K562 (cell line): ENCODE measurements at regions not wholly inside any gene's neighbourhood (a gene's known extent, or its start where the extent isn't known, plus 50 kb on each side); places are given as distances from the start of the nearest gene placed in this dataset.

Experiments used
- CBFB ChIP-seq: sonication (generic); formaldehyde crosslinking; IDR thresholded peaks from 2 replicates; pipeline ENCODE4 v1.4.0; 2020; ENCODE audit warnings: mild to moderate bottlenecking, missing genetic modification reagents
- CEBPG ChIP-seq, 3 experiments: fragments of 200-800 bp in 1 of 3; sonication (Bioruptor generic) in 1 of 3; sonication (generic) in 1 of 3; formaldehyde crosslinking in 1 of 3; IDR thresholded peaks in 2 of 3; conservative IDR thresholded peaks in 1 of 3; 2 replicates each; pipeline versions ENCODE4 v1.6.1 to v1.8.0; 2016 to 2022; ENCODE audit warnings: missing compliant biosample characterization in 2 of 3, missing genetic modification characterization in 2 of 3, mild to moderate bottlenecking in 1 of 3, missing genetic modification reagents in 1 of 3
- ELF2 ChIP-seq: fragments of 250-450 bp; sonication (Bioruptor Pico); IDR thresholded peaks from 2 replicates; pipeline ENCODE4 v1.5.0; 2021; ENCODE audit warnings: mild to moderate bottlenecking
- ERF ChIP-seq: fragments of 450-650 bp; formaldehyde crosslinking; IDR thresholded peaks from 2 replicates; pipeline ENCODE4 v1.4.0; 2020; ENCODE audit warnings: mild to moderate bottlenecking, mixed read lengths
- FOSL1 ChIP-seq: fragments of 200-800 bp; sonication (Bioruptor generic); conservative IDR thresholded peaks from 2 replicates; pipeline ENCODE4 v1.6.1; 2016; ENCODE audit warnings: missing genetic modification characterization, missing compliant biosample characterization
- JUND ChIP-seq, 2 experiments: IDR thresholded peaks; 2 replicates in 1 of 2; 3 replicates in 1 of 2; pipeline ENCODE4 v1.6.1; 2011; ENCODE audit warnings: borderline replicate concordance in 2 of 2, low read depth in 2 of 2, low read length in 2 of 2, improper control_type of control experiment in 1 of 2, missing biosample characterization in 1 of 2, missing genetic modification characterization in 1 of 2, missing genetic modification reagents in 1 of 2
- KLF10 ChIP-seq: fragments of 250-450 bp; sonication (Bioruptor Pico); IDR thresholded peaks from 2 replicates; pipeline ENCODE4 v1.6.1; 2021; ENCODE audit warnings: matching md5 sums
- MAFF ChIP-seq: IDR thresholded peaks from 2 replicates; pipeline ENCODE4 v1.6.1; 2012; ENCODE audit warnings: low read length, improper control_type of control experiment
- MCM3 ChIP-seq: fragments of 450-650 bp; IDR thresholded peaks from 2 replicates; pipeline ENCODE4 v1.6.1; 2016
- MEF2D ChIP-seq: conservative IDR thresholded peaks from 2 replicates; pipeline ENCODE4 v1.6.1; 2016; ENCODE audit warnings: low read depth, missing genetic modification characterization, missing compliant biosample characterization
- SNIP1 ChIP-seq: fragments of 450-650 bp; IDR thresholded peaks from 2 replicates; pipeline ENCODE4 v1.7.1; 2017; ENCODE audit warnings: low read depth, mild to moderate bottlenecking
- TAF9B ChIP-seq: fragments of 450-650 bp; IDR thresholded peaks from 2 replicates; pipeline ENCODE4 v1.6.1; 2018; ENCODE audit warnings: mild to moderate bottlenecking; ENCODE audit not compliant: partially characterized antibody
- TCF7L2 ChIP-seq: fragments of 150-350 bp; IDR thresholded peaks from 2 replicates; pipeline ENCODE4 v1.6.1; 2016; ENCODE audit warnings: low read depth, mild to moderate bottlenecking, low read length, moderate library complexity
- ZNF121 ChIP-seq: sonication (generic); formaldehyde crosslinking; conservative IDR thresholded peaks from 2 replicates; pipeline ENCODE4 v1.8.0; 2022; ENCODE audit warnings: missing genetic modification reagents
- ZNF184 ChIP-seq: sonication (generic); formaldehyde crosslinking; IDR thresholded peaks from 2 replicates; pipeline ENCODE4 v1.5.0; 2020; ENCODE audit warnings: missing genetic modification reagents
- TF ChIP-seq, protein P1 (sequence below): IDR thresholded peaks from 2 replicates; pipeline ENCODE4 v1.6.1; 2016; ENCODE audit warnings: missing genetic modification characterization, missing compliant biosample characterization
- TF ChIP-seq, protein P2 (sequence below): fragments of 250-450 bp; sonication (Bioruptor Pico); IDR thresholded peaks from 2 replicates; pipeline ENCODE4 v1.8.0; 2021; ENCODE audit warnings: moderate library complexity, mild to moderate bottlenecking, inconsistent platforms
- TF ChIP-seq, protein P3 (sequence below): fragments of 450-650 bp; conservative IDR thresholded peaks from 2 replicates; pipeline ENCODE4 v1.6.1; 2016; ENCODE audit warnings: missing genetic modification characterization, low read depth, mild to moderate bottlenecking, missing compliant biosample characterization, moderate library complexity
- TF ChIP-seq, protein P4 (sequence below): fragments of 450-650 bp; IDR thresholded peaks from 2 replicates; pipeline ENCODE4 v1.6.1; 2017; ENCODE audit warnings: mild to moderate bottlenecking, moderate library complexity

DNA sequence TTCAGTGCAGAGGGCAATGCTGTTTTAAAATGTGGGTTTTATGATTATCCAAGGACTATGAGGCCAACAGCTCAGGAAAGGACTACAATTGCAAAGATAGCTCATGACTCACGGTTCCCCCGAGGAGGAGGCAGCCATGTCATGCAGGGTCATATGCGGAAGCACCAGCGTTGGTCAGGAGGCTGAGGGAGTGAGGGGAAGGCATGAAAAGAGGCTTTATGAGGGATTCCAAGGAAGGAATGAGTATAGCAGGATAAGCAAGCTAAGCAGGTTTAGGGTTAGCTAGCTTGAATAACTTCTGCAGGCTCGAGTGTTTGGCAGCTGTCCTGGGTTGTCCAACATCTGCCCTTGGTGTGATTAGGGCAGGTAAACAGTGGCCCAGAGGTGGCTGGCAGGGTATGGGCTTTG is 495.1 kb downstream of the SETD4 start (continued):
- TF ChIP-seq JUND (IDR thresholded peaks at IDR 0.05; ENCODE audit: borderline replicate concordance, low read depth, low read length) (peak; percentile 87), JUND (tag; IDR thresholded peaks at IDR 0.05; ENCODE audit: borderline replicate concordance, low read depth, low read length) (peak; percentile 87; the same call in 2 of the 3 replicates), ERF (CRISPR knock-in tag) (no peak), KLF10 (CRISPR knock-in tag) (no peak), CEBPG (CRISPR knock-in tag; IDR thresholded peaks at IDR 0.05) (no peak), CEBPG (tag; conservative IDR thresholded peaks at IDR 0.05 in 1 of 2, IDR thresholded peaks at IDR 0.05 in 1 of 2) (no peak), ZNF184 (CRISPR knock-in tag) (no peak), TAF9B (no peak), MCM3 (no peak), ZNF121 (CRISPR knock-in tag) (no peak), MEF2D (tag) (no peak; the same call in 1 of the 2 replicates), CBFB (CRISPR knock-in tag) (no peak), ELF2 (CRISPR knock-in tag) (no peak), FOSL1 (tag) (peak; percentile 93), SNIP1 (no peak), MAFF (peak; percentile 9; the same call in 1 of the 2 replicates), TCF7L2 (no peak)
- TF ChIP-seq, protein P1, sequence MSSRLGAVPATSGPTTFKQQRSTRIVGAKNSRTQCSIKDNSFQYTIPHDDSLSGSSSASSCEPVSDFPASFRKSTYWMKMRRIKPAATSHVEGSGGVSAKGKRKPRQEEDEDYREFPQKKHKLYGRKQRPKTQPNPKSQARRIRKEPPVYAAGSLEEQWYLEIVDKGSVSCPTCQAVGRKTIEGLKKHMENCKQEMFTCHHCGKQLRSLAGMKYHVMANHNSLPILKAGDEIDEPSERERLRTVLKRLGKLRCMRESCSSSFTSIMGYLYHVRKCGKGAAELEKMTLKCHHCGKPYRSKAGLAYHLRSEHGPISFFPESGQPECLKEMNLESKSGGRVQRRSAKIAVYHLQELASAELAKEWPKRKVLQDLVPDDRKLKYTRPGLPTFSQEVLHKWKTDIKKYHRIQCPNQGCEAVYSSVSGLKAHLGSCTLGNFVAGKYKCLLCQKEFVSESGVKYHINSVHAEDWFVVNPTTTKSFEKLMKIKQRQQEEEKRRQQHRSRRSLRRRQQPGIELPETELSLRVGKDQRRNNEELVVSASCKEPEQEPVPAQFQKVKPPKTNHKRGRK (tag), result no peak
- TF ChIP-seq, protein P2, sequence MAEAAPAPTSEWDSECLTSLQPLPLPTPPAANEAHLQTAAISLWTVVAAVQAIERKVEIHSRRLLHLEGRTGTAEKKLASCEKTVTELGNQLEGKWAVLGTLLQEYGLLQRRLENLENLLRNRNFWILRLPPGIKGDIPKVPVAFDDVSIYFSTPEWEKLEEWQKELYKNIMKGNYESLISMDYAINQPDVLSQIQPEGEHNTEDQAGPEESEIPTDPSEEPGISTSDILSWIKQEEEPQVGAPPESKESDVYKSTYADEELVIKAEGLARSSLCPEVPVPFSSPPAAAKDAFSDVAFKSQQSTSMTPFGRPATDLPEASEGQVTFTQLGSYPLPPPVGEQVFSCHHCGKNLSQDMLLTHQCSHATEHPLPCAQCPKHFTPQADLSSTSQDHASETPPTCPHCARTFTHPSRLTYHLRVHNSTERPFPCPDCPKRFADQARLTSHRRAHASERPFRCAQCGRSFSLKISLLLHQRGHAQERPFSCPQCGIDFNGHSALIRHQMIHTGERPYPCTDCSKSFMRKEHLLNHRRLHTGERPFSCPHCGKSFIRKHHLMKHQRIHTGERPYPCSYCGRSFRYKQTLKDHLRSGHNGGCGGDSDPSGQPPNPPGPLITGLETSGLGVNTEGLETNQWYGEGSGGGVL, result no peak
- TF ChIP-seq, protein P3, sequence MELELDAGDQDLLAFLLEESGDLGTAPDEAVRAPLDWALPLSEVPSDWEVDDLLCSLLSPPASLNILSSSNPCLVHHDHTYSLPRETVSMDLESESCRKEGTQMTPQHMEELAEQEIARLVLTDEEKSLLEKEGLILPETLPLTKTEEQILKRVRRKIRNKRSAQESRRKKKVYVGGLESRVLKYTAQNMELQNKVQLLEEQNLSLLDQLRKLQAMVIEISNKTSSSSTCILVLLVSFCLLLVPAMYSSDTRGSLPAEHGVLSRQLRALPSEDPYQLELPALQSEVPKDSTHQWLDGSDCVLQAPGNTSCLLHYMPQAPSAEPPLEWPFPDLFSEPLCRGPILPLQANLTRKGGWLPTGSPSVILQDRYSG (tag), result 0 out of 2 replicates have a peak, but pooled peaks have one; percentile 78
- TF ChIP-seq, protein P4, sequence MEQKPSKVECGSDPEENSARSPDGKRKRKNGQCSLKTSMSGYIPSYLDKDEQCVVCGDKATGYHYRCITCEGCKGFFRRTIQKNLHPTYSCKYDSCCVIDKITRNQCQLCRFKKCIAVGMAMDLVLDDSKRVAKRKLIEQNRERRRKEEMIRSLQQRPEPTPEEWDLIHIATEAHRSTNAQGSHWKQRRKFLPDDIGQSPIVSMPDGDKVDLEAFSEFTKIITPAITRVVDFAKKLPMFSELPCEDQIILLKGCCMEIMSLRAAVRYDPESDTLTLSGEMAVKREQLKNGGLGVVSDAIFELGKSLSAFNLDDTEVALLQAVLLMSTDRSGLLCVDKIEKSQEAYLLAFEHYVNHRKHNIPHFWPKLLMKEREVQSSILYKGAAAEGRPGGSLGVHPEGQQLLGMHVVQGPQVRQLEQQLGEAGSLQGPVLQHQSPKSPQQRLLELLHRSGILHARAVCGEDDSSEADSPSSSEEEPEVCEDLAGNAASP, result no peak
